OCI-LY3 (cell line): ENCODE measurements at regions not wholly inside any gene's neighbourhood (a gene's known extent, or its start where the extent isn't known, plus 50 kb on each side); places are given as distances from the start of the nearest gene placed in this dataset.

Experiments used
- EZH2phosphoT487 ChIP-seq: fragments of 200-600 bp; shearing (Covaris generic); IDR thresholded peaks from 2 replicates; pipeline ENCODE4 v1.6.1; 2018; ENCODE audit warnings: antibody characterized with exemption, mixed run types, low read depth
- TF ChIP-seq, protein P1 (sequence below): fragments of 200-600, 300-600 bp; sonication (generic); IDR thresholded peaks from 2 replicates; pipeline ENCODE4 v1.5.1; 2014; ENCODE audit warnings: antibody characterized with exemption, low read length, low read depth

DNA sequence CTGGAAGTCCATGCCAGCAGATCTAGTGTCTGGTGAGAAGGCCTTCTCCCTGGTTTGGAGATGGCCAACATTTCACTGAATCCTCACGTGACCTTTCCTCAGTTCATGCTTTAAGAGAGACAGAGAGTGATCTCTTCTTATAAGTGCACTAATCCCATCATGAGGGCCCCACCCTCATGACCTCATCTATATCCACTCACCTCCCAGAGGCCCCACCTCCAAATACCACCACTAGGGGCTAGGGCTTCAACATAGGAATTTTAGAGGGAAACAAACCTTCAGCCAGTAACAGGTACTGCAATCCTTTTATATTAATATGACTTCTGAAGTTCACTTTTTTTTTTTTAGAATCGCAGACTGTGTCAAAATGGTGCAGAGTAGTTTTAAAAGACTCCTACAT is 496.9 kb upstream of the ADAMTS16 start:
- TF ChIP-seq, protein P1, sequence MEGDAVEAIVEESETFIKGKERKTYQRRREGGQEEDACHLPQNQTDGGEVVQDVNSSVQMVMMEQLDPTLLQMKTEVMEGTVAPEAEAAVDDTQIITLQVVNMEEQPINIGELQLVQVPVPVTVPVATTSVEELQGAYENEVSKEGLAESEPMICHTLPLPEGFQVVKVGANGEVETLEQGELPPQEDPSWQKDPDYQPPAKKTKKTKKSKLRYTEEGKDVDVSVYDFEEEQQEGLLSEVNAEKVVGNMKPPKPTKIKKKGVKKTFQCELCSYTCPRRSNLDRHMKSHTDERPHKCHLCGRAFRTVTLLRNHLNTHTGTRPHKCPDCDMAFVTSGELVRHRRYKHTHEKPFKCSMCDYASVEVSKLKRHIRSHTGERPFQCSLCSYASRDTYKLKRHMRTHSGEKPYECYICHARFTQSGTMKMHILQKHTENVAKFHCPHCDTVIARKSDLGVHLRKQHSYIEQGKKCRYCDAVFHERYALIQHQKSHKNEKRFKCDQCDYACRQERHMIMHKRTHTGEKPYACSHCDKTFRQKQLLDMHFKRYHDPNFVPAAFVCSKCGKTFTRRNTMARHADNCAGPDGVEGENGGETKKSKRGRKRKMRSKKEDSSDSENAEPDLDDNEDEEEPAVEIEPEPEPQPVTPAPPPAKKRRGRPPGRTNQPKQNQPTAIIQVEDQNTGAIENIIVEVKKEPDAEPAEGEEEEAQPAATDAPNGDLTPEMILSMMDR = no peak
- TF ChIP-seq EZH2phosphoT487 = no peak
